ENCODE measurements at regions not wholly inside any gene's neighbourhood (a gene's known extent, or its start where the extent isn't known, plus 50 kb on each side); places are given as distances from the start of the nearest gene placed in this dataset.

GRCh38 chr7:67619175-67619574 is 622.5 kb downstream of the TYW1 start:
- H3K4me3 ChIP-seq, result no peak overlapping the region
- no peaks in the 10 kb centered on the region for H3K27me3 ChIP-seq
- no peaks in the 10 kb centered on the region for H3K36me3 ChIP-seq
- TF ChIP-seq CTCF (IDR thresholded peaks at IDR 0.05), result no peak
- no peak overlapping the region for H3K9ac ChIP-seq (ENCODE audit: low read depth in 2 of 2, low read length in 2 of 2)
- H3K9me3 ChIP-seq, result no peaks in the 10 kb centered on the region
- no peak for DNase-seq
- intact Hi-C loops (cut with DNase I), result no loop called here
- H3K4me1 ChIP-seq, result no peaks in the 10 kb centered on the region
- no peak overlapping the region for H3K27ac ChIP-seq

GRCh38 chr7:67620216-67620933 is 623.7 kb downstream of the TYW1 start:
- DNase-seq, result no peak
- Histone ChIP-seq H3K4me3 (no peak overlapping the region), H3K4me1 (no peaks in the 10 kb centered on the region), H3K9me3 (no peaks in the 10 kb centered on the region), H3K9ac (ENCODE audit: low read depth in 2 of 2, low read length in 2 of 2) (no peak overlapping the region), H3K27me3 (no peaks in the 10 kb centered on the region), H3K27ac (no peak overlapping the region), H3K36me3 (no peaks in the 10 kb centered on the region)
- no peak for TF ChIP-seq CTCF (IDR thresholded peaks at IDR 0.05)
- intact Hi-C loops (cut with DNase I), result no loop called here

GRCh38 chr7:67621704-67622103 is 625.1 kb downstream of the TYW1 start:
- H3K27ac ChIP-seq, result no peak overlapping the region
- TF ChIP-seq CTCF (IDR thresholded peaks at IDR 0.05), result no peak
- H3K27me3 ChIP-seq, result no peaks in the 10 kb centered on the region
- H3K4me3 ChIP-seq, result no peak overlapping the region
- no peaks in the 10 kb centered on the region for H3K4me1 ChIP-seq
- H3K9me3 ChIP-seq, result no peaks in the 10 kb centered on the region
- H3K9ac ChIP-seq (ENCODE audit: low read depth in 2 of 2, low read length in 2 of 2), result no peak overlapping the region
- no peaks in the 10 kb centered on the region for H3K36me3 ChIP-seq
- intact Hi-C loops (cut with DNase I), result no loop called here
- DNase-seq, result no peak

- H3K36me3 ChIP-seq, result no peaks in the 10 kb centered on the region
- no peak overlapping the region for H3K9ac ChIP-seq (ENCODE audit: low read depth in 2 of 2, low read length in 2 of 2)
- H3K4me3 ChIP-seq, result no peak overlapping the region
- peak; percentile 44 for DNase-seq
- no peaks in the 10 kb centered on the region for H3K9me3 ChIP-seq
- no peaks in the 10 kb centered on the region for H3K4me1 ChIP-seq
- peak; percentile 58 for TF ChIP-seq CTCF (IDR thresholded peaks at IDR 0.05)
- intact Hi-C loops (cut with DNase I), result no loop called here
- no peak overlapping the region for H3K27ac ChIP-seq
- no peaks in the 10 kb centered on the region for H3K27me3 ChIP-seq
These were observed 628.7 kb downstream of the TYW1 start for GRCh38 chr7:67625257-67625737.

- intact Hi-C loops (cut with DNase I), result no loop called here
- Histone ChIP-seq H3K27ac (no peak overlapping the region), H3K4me3 (no peak overlapping the region), H3K4me1 (no peaks in the 10 kb centered on the region), H3K9me3 (no peaks in the 10 kb centered on the region), H3K27me3 (no peaks in the 10 kb centered on the region), H3K9ac (ENCODE audit: low read depth in 2 of 2, low read length in 2 of 2) (no peak overlapping the region), H3K36me3 (no peaks in the 10 kb centered on the region)
- no peak for DNase-seq
- TF ChIP-seq CTCF (IDR thresholded peaks at IDR 0.05), result no peak
These were observed 634.8 kb downstream of the TYW1 start for GRCh38 chr7:67631476-67631875.

All from colonic mucosa (tissue), 4 donors.